ENCODE measurements at regions not wholly inside any gene's neighbourhood (a gene's known extent, or its start where the extent isn't known, plus 50 kb on each side); places are given as distances from the start of the nearest gene placed in this dataset.
"Not testable (repeated sequence)": the region's sequence is repeated elsewhere in the genome, so short reads cannot be mapped to it uniquely, and the experiment has no call there.

DNA sequence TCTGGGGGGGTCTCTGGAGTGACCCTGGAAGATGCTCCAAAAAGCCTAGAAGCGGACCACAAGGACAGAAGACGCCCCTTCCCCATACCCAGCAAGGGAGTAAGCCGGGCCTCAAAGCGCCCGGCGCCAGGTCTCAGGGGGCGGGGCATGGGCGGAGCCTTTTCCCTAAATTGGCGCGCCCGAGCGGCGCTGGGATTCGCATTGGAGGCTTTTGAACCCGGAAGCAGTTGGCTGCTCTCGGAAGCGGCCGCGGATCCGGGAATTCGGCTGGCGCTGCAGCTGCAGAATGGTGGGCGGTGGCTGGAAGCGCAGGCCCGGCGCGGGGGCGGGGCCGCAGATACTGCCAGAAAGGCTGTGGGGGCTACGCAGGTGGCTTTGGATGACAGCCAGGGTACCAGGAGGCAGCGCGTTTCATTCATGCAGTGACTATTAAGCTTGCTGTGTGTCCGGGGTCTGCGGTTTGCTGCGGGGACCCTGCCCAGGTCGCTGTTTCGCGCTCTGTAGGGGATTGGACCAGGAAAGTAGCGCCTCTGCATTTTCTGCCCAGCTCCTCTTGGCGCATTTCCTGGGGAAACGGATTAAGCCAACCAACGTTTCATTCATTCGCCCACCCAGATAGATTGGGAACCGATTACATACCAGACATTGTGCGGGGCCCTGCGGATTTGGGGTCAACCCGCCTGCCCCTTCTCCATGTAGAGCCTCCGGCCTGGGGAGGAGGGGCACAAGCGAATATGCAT, 83.0 kb upstream of the FREM1 start:
- Histone ChIP-seq H3K27me3 (no peaks in the 10 kb centered on the region), H3K9me3 (replicated peaks) (no peaks in the 10 kb centered on the region), H3K4me3 (no peak overlapping the region), H3K27ac (no peak overlapping the region), H3K4me1 (no peaks in the 10 kb centered on the region), H3K36me3 (no peaks in the 10 kb centered on the region)
- DNase-seq = no peak

DNA sequence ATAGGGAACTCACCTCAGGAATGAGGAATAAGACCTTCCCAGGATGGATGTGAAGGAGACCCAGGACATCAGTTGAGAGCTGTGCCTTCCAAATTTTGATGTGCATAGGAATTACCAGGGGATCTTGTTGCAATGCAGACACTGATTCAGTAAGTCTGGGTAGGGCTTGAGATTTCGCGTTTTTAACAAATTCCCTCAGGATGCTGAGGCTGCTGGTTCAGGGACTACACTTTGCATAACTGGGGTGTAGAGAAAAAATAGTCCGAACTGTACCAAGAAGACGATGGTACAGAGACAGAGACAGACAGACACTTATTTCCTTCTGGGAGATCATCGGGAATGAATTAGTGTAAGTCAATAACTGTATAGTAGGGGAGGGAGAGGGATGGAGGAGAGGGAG, 82.3 kb upstream of the FREM1 start:
- H3K27ac ChIP-seq = no peak overlapping the region
- no peaks in the 10 kb centered on the region for H3K36me3 ChIP-seq
- DNase-seq = no peak
- no peak overlapping the region for H3K4me3 ChIP-seq
- no peaks in the 10 kb centered on the region for H3K4me1 ChIP-seq
- no peaks in the 10 kb centered on the region for H3K27me3 ChIP-seq
- no peaks in the 10 kb centered on the region for H3K9me3 ChIP-seq (replicated peaks)

DNA sequence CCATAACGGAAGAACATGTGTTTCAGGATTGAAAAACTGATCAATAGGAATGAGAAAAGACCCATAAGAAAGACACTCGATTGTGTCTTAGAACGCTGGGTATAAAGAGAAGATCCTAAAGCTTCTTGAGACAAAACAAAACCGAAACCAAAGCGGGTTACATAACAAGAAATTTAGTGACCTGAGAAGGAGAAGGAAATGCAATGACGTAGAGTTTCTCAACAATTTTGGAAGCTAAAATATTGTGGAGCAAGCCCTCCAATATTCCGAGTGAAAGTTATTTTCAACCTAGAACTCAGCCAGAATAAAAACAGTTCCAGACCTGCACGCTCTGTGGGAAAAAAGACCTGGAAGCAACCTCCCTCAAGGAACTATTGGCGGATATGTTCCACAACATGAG, 81.9 kb upstream of the FREM1 start:
- Histone ChIP-seq H3K36me3 (no peaks in the 10 kb centered on the region), H3K9me3 (replicated peaks) (no peaks in the 10 kb centered on the region), H3K4me1 (no peaks in the 10 kb centered on the region), H3K27ac (no peak overlapping the region), H3K27me3 (no peaks in the 10 kb centered on the region), H3K4me3 (no peak overlapping the region)
- no peak for DNase-seq

DNA sequence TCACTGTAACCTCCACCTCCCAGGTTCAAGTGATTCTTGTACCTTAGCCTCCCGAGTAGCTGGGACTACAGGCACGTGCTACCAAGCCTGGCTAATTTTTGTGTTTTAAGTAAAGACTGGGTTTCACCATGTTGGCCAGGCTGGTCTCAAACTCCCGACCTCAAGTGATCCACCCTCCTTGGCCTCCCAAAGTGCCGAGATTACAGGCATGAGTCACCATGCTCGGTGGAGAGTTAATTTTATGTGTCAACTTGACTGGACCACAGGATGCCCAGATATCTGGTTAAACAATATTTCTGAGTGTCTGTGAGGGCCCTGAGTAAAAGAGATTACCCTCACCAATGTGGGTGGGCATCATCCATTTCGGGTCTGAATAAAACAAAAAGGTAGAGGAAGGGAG, 80.4 kb upstream of the FREM1 start:
- H3K27ac ChIP-seq; H3K9me3 ChIP-seq (replicated peaks); H3K4me1 ChIP-seq; H3K36me3 ChIP-seq; DNase-seq; H3K27me3 ChIP-seq; H3K4me3 ChIP-seq: not testable (repeated sequence)

DNA sequence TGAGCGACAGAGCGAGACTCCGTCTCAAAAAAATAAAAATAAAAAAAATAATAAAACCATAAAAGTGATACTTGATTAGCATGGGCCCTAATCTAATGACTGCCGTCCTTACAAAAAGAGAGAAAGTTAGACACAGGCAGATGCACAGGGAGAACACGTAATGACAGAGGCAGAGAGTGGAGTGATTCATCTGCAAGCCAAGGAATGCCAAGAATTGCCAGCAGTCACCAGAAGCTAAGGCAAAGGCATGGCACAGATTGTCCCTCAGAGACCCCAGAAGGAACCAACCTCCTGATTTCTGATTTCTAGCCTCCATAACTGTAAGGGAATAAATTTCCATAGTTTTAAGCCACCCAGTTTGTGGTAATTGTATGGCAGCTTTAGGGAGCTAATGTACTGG, 79.6 kb upstream of the FREM1 start:
- H3K4me1 ChIP-seq = no peaks in the 10 kb centered on the region
- no peak overlapping the region for H3K4me3 ChIP-seq
- no peaks in the 10 kb centered on the region for H3K9me3 ChIP-seq (replicated peaks)
- H3K27me3 ChIP-seq = no peaks in the 10 kb centered on the region
- DNase-seq = no peak
- H3K36me3 ChIP-seq = no peaks in the 10 kb centered on the region
- H3K27ac ChIP-seq = no peak overlapping the region

DNA sequence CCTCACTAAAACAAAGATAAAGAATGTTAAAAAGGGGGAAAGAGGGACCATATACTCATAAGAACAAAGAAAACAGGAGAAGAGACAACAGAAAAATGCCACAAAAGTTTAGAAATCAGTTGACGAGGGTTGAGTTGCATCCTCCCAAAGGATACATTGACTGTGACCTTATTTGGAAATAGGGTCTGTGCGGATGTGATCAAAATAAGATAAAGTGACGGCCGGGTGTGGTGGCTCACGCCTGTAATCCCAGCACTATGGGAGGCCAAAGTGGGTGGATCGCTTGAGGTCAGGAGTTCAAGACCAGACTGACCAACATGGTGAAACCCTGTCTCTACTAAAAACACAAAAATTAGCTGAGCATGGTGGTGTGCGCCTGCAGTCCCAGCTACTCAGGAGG, 79.1 kb upstream of the FREM1 start:
- not testable (repeated sequence) for H3K36me3 ChIP-seq; H3K4me1 ChIP-seq; DNase-seq; H3K27me3 ChIP-seq; H3K27ac ChIP-seq; H3K9me3 ChIP-seq (replicated peaks); H3K4me3 ChIP-seq

DNA sequence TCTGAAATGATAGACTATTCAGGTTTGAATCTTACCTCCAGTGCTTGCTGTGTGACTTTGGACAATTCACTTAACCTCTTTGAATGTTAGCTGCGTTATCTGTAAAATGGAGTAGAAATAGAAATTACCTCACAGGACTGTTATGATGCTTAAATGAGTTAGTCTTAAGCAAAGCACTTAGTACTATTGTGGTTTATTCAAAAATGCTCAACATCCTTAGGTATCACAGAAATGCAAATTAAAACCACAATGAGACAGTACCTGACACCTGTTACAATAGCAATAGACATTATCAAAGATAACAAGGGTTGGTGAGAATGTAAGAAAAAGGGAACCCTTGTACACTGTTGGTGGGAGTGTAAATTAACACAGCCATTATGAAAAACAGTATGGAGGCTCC, 77.6 kb upstream of the FREM1 start:
- no peak for DNase-seq
- no peaks in the 10 kb centered on the region for H3K9me3 ChIP-seq (replicated peaks)
- no peaks in the 10 kb centered on the region for H3K27me3 ChIP-seq
- H3K36me3 ChIP-seq = no peaks in the 10 kb centered on the region
- no peak overlapping the region for H3K4me3 ChIP-seq
- H3K27ac ChIP-seq = no peak overlapping the region
- no peaks in the 10 kb centered on the region for H3K4me1 ChIP-seq

DNA sequence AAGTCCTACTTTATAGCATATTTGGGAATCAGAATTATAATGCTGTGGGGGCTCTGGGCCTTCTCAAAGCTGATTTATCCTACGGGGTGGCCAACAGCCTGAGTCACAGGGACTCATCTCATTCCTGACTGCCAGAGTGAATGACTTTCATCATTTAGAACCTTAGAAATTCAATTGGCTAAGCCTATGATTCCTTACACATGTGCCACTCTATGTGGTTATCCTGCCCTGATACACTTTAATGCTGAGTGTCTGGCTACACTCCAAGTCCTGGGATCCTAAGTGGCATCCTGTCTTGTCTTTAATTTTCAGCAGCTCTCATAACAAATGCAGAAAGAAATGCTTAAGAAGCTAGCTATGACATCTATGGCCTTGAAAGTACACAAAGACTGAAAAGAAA, 75.2 kb upstream of the FREM1 start:
- Histone ChIP-seq H3K27ac (no peak overlapping the region), H3K27me3 (no peaks in the 10 kb centered on the region), H3K36me3 (no peaks in the 10 kb centered on the region)

DNA sequence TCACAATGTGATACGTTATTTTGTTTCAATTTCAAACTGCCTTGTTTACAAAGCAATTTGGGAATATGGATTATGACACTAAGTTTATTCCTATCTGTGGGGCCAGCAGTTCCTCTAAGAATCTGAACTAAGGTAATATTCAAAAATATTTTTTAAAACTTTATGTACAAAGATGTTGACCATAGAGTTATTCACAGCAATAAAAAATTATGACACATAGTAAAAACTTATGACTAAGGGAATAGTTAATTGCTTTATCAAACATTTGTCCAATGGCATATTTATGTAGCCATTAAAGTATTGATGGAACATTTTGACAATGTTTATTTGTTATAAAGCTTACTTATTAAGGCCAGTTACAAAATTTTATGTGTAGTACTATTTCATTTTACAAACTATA, 73.4 kb upstream of the FREM1 start:
- Histone ChIP-seq H3K36me3 (no peaks in the 10 kb centered on the region), H3K27ac (no peak overlapping the region), H3K4me1 (no peaks in the 10 kb centered on the region), H3K4me3 (no peak overlapping the region), H3K9me3 (replicated peaks) (no peaks in the 10 kb centered on the region), H3K27me3 (no peaks in the 10 kb centered on the region)
- no peak for DNase-seq

More for the DNA sequence above, 75.2 kb upstream of the FREM1 start:
- H3K4me1 ChIP-seq = no peaks in the 10 kb centered on the region
- H3K4me3 ChIP-seq = no peak overlapping the region
- no peak for DNase-seq
- H3K9me3 ChIP-seq (replicated peaks) = no peaks in the 10 kb centered on the region

DNA sequence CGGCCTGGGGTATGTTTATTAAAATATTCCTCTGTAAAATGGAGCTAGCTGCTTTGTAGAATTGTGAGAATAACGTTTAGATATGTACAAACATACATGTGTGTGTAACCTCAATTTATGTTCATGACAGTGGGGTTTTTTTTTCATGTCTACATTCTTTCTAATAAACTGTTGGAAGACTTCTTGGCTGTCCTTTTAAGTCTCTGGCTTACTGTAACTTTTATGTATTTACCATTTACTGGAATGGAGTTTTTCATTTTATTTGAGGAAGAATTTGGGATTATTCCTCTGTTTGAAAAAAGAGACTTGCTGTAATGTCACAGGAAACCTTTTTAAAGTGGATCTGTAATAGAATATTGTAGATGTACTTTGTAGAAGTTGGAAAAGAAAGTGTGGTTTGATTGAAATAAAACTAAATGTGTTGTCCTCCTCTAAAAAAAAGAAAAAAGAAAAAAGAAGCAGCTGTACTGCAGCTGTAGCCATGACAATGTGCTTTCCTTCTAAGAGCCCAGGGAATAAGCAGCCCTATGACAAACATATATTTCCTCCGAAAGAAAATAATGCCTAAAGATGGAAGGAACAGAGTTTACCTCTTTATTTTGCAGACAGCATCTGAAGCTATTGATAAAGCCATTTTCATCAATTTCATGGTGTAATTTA, 71.2 kb upstream of the FREM1 start:
- no peaks in the 10 kb centered on the region for H3K27me3 ChIP-seq
- no peaks in the 10 kb centered on the region for H3K9me3 ChIP-seq (replicated peaks)
- no peaks in the 10 kb centered on the region for H3K4me1 ChIP-seq
- no peak overlapping the region for H3K27ac ChIP-seq
- no peak for DNase-seq
- H3K4me3 ChIP-seq = no peak overlapping the region
- no peaks in the 10 kb centered on the region for H3K36me3 ChIP-seq

DNA sequence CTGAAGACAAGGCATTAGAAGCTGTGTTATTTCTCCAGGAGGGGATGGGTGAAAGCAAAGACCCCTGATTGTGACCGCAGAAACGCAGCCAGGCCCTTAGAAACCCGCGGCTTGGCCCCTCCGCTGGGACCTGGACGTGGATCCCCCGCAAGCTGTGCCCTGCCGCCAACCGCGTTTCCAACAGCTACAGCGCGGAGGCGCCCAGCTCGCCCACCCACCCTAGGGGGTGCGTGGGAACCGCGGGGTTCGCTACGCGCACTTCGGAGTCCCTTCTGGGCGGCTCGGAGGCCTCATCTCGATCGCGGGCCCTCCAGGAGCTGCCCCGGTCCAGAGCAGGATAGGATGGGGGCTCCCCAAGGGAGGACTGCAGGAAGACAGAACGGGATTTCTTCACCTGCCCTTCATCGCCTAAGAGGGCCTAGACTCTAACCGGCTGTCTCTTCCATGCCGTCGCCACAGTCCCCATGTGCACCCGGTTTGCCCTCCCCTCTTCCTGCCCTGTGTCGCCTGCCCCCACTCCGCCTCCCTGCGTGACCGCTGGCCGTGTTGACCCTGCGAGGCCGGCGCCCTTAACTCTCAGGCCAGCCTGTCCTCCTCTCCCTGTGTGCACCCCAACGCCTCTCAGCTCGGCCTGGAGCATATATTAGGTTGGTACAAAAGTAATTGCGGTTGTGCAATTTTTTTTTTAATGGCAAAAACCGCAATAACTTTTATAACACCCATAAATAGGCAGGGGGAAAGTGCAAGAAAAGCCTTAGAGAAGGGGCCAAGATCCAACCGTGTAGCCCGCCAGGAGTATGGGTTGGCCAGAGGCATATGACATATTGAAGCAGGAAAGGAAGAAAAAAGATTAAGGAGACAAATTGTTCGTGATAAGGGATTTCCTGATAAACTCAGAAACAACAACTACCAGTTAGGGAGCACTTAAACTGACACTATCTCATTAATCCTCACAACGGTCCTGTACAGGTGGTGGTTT, 68.1 kb upstream of the FREM1 start:
- no peak overlapping the region for H3K27ac ChIP-seq
- no peak for DNase-seq
- H3K9me3 ChIP-seq (replicated peaks) = no peaks in the 10 kb centered on the region
- H3K4me1 ChIP-seq = no peaks in the 10 kb centered on the region
- no peaks in the 10 kb centered on the region for H3K36me3 ChIP-seq
- H3K27me3 ChIP-seq = no peaks in the 10 kb centered on the region
- no peak overlapping the region for H3K4me3 ChIP-seq

DNA sequence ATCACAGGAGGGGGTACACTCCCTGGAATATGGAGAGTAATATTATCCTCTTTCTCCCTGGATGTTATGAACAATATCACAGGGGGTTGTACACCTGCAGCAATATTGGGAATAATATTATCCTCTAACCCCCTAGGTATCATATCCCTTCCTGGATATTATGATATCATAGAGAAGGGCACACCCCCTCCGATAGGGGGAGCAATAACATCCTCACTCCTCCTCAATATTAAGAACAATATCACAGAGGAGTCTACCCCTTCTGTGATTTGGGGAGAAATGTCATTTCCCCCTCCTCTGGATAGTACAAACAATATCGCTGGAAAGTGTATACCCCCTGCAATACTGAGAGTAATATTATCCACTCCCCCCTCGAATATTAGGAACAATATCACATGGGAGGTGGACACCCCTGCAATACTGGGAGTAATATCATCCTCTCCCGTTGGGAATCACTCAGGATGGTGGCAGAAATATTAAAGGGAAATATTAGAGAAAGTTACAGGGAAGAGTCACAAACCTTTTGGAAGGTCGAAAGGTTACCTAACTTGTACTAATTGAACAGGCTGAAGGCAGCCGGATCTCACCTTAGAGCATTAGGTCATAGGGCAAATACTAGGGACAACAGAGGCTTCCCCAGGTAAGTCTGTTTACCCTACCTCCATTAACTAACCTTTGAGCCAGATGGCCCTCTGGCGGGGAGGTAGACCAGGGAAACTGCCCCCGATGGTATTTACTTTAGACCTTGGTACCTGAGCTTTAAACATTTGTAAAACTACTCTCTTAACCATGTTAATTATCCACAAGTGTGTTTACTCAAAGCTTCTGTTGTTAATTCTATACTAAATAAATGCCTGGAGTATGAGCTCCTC, 57.5 kb upstream of the FREM1 start:
- Histone ChIP-seq H3K4me3 (no peak overlapping the region), H3K9me3 (replicated peaks) (no peaks in the 10 kb centered on the region), H3K27ac (no peak overlapping the region), H3K4me1 (no peaks in the 10 kb centered on the region), H3K36me3 (no peaks in the 10 kb centered on the region), H3K27me3 (no peaks in the 10 kb centered on the region)
- DNase-seq = no peak

DNA sequence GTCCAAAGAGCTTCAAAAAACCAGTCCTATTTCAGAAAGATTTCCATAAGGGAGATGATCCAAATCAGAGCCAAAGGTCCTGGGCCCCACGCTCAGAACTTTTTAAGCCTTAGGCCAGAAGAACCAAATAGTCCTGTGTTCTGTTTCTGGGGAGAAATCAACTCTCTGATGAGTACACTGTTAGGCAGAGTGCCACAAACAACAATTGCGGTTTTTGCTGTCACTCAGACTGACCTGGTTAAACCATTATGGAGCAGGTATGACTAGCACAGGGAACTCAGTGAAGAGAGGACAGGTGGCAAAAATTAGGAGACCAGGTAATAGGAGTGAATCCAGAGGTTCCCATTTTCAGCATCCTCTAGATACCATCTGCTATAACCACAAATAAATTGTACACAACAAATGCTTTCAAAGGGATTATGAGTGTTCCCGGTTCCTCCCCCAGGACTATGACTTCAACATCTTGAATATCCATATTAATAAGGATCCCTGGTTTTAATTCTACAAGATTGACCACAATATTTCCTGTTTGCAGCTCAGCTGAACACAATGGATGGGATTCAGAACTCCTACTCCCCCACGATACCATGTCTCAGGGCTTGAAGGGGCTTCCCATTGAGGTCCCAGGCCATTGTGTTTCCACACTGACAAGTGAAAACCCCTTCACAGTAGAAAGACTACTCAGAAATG, 52.1 kb upstream of the FREM1 start:
- H3K27me3 ChIP-seq = no peaks in the 10 kb centered on the region
- H3K9me3 ChIP-seq (replicated peaks) = no peaks in the 10 kb centered on the region
- DNase-seq = no peak
- H3K4me3 ChIP-seq = no peak overlapping the region
- H3K27ac ChIP-seq = no peak overlapping the region
- no peaks in the 10 kb centered on the region for H3K4me1 ChIP-seq
- no peaks in the 10 kb centered on the region for H3K36me3 ChIP-seq

Measured in SJCRH30 (cell line).